Smooth muscle cell (in vitro differentiated cells): ENCODE measurements at regions not wholly inside any gene's neighbourhood (a gene's known extent, or its start where the extent isn't known, plus 50 kb on each side); places are given as distances from the start of the nearest gene placed in this dataset.

ENCODE experiments used
- DNase-seq: peaks from one replicate; lab custom pipeline; 2025; ENCODE audit not compliant: unreplicated experiment; lab: John Stamatoyannopoulos, UW
- H2AFZ ChIP-seq: fragments of 200-600 bp; sonication (generic); 2 replicates; pipeline ENCODE4 v1.6.0; 2016; ENCODE audit warnings: antibody characterized with exemption, low read depth, mild to moderate bottlenecking
- H3F3A ChIP-seq: fragments of 200-600 bp; sonication (generic); 2 replicates; pipeline ENCODE4 v1.6.0; 2017; ENCODE audit warnings: antibody characterized with exemption, low read depth
- H3K27ac ChIP-seq: fragments of 200-600 bp; sonication (generic); 2 replicates; pipeline ENCODE4 v1.5.1; 2016; ENCODE audit warnings: low read depth, mild to moderate bottlenecking
- H3K27me3 ChIP-seq: fragments of 200-600 bp; sonication (generic); 2 replicates; pipeline ENCODE4 v1.6.1; 2016; ENCODE audit warnings: low read depth, mild to moderate bottlenecking
- H3K36me3 ChIP-seq: fragments of 200-600 bp; sonication (generic); 2 replicates; pipeline ENCODE4 v1.5.1; 2016; ENCODE audit warnings: low read depth
- H3K4me1 ChIP-seq: fragments of 200-600 bp; sonication (generic); 2 replicates; pipeline ENCODE4 v1.5.1; 2016; ENCODE audit warnings: low read depth
- H3K4me2 ChIP-seq: fragments of 200-600 bp; sonication (generic); 2 replicates; pipeline ENCODE4 v1.6.0; 2016; ENCODE audit warnings: mild to moderate bottlenecking
- H3K4me3 ChIP-seq: fragments of 200-600 bp; sonication (generic); 2 replicates; pipeline ENCODE4 v1.5.1; 2016; ENCODE audit warnings: mild to moderate bottlenecking
- H3K79me2 ChIP-seq: fragments of 200-600 bp; sonication (generic); 2 replicates; pipeline ENCODE4 v1.6.0; 2016; ENCODE audit warnings: low read depth, mild to moderate bottlenecking
- H3K9ac ChIP-seq: fragments of 200-600 bp; sonication (generic); 2 replicates; pipeline ENCODE4 v1.6.0; 2016; ENCODE audit warnings: low read depth
- H3K9me3 ChIP-seq: fragments of 200-600 bp; sonication (generic); replicated peaks from 2 replicates; pipeline ENCODE4 v1.5.1; 2016; ENCODE audit warnings: low read depth
- H4K20me1 ChIP-seq: fragments of 200-600 bp; sonication (generic); 2 replicates; pipeline ENCODE4 v1.6.0; 2016; ENCODE audit warnings: low read depth
- CTCF ChIP-seq: fragments of 200-600 bp; sonication (generic); IDR thresholded peaks from 2 replicates; pipeline ENCODE4 v1.5.1; 2017; ENCODE audit warnings: borderline replicate concordance, mild to moderate bottlenecking, antibody characterized with exemption; ENCODE audit not compliant: insufficient read depth, poor library complexity, severe bottlenecking
- WGBS: methylation state at CpG from one replicate; pipeline ENCODE4 v1.1.7; 2016; ENCODE audit warnings: low lambda C conversion rate; 5-methylcytosine and 5-hydroxymethylcytosine counted together

DNA sequence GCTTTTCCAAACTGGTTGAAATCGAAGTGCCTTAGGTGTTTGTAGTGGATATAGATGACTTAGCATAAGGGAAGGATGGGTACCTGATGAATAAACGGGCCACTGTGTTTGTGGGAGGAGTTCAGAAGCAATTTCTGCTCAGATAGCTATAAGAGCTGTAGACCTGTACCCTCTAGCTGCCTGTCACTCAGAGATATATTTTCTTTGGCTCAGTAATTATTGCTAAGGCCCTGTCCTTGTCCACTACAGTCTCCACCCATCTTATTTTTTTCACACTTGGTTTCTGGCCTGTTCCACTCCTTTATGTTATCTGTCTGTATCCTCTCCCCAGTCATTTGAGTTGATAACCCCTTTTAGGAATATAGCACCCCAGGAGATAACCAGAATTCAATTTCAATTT lies 74.8 kb upstream of the RMST start:
- Histone ChIP-seq H3K9me3 (no peaks in the 10 kb centered on the region), H3K9ac (no peak overlapping the region), H3F3A (no peaks in the 10 kb centered on the region), H3K27me3 (no peaks in the 10 kb centered on the region), H3K4me1 (peaks cover 3% of the 10 kb centered on the region), H3K79me2 (no peaks in the 10 kb centered on the region), H3K4me3 (no peak overlapping the region), H3K27ac (no peak overlapping the region), H4K20me1 (no peaks in the 10 kb centered on the region), H3K4me2 (no peak overlapping the region), H2AFZ (no peak overlapping the region), H3K36me3 (no peaks in the 10 kb centered on the region)
- no peak for DNase-seq
- 92% methylated on average over 2 of the region's 2 CpGs for WGBS
- no peak for TF ChIP-seq CTCF

GRCh38 chr12:97394657-97395056 lies 67.9 kb upstream of the RMST start:
- Histone ChIP-seq H3F3A (no peaks in the 10 kb centered on the region), H3K36me3 (no peaks in the 10 kb centered on the region), H3K9ac (no peak overlapping the region), H3K27me3 (no peaks in the 10 kb centered on the region), H3K4me1 (peaks cover 15% of the 10 kb centered on the region), H3K4me3 (no peak overlapping the region), H3K27ac (no peak overlapping the region), H3K79me2 (no peaks in the 10 kb centered on the region), H3K4me2 (no peak overlapping the region), H4K20me1 (no peaks in the 10 kb centered on the region), H2AFZ (no peak overlapping the region), H3K9me3 (no peaks in the 10 kb centered on the region)
- TF ChIP-seq CTCF = no peak
- WGBS = 64% methylated on average over 3 of the region's 3 CpGs
- DNase-seq = no peak

DNA sequence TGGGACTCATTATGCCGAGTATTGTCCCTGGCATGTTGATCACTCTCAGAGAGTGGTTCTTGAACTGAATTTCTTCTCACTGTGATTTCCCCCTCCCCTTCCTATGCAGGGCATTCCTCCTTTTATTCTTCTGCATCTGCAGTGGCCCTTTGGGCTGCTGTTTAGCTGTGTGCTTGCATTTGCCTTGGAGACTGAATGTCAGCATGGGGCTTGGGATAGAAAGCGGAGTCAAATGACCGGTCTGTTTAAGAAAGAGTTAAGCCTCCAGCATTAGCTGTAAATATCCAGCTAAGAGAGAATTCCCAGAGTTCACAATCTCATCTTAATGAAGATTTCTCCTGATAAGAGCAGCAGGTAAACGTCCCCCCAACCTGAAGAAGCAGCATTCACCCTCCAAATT lies 65.6 kb upstream of the RMST start:
- Histone ChIP-seq H3K27ac (no peak overlapping the region), H3K4me1 (peaks cover 15% of the 10 kb centered on the region), H3K4me2 (no peak overlapping the region), H3K4me3 (no peak overlapping the region), H3K9ac (no peak overlapping the region), H3K9me3 (no peaks in the 10 kb centered on the region), H3K79me2 (no peaks in the 10 kb centered on the region), H4K20me1 (no peaks in the 10 kb centered on the region), H3K27me3 (no peaks in the 10 kb centered on the region), H3F3A (no peaks in the 10 kb centered on the region), H2AFZ (no peak overlapping the region), H3K36me3 (no peaks in the 10 kb centered on the region)
- WGBS = 24% methylated on average over 4 of the region's 4 CpGs
- no peak for DNase-seq
- TF ChIP-seq CTCF = no peak

GRCh38 chr12:97398704-97399103 lies 63.9 kb upstream of the RMST start:
- no peaks in the 10 kb centered on the region for H3F3A ChIP-seq
- no peak for DNase-seq
- no peaks in the 10 kb centered on the region for H3K79me2 ChIP-seq
- H3K27me3 ChIP-seq = no peaks in the 10 kb centered on the region
- no peaks in the 10 kb centered on the region for H3K9me3 ChIP-seq
- H3K27ac ChIP-seq = no peak overlapping the region
- H3K9ac ChIP-seq = no peak overlapping the region
- H3K4me2 ChIP-seq = no peak overlapping the region
- no peak for TF ChIP-seq CTCF
- H2AFZ ChIP-seq = no peak overlapping the region
- H4K20me1 ChIP-seq = no peaks in the 10 kb centered on the region
- no peaks in the 10 kb centered on the region for H3K36me3 ChIP-seq
- H3K4me1 ChIP-seq = peaks cover 15% of the 10 kb centered on the region
- 87% methylated on average over 4 of the region's 4 CpGs for WGBS
- H3K4me3 ChIP-seq = no peak overlapping the region
